PFSK-1 (cell line): ENCODE measurements at regions not wholly inside any gene's neighbourhood (a gene's known extent, or its start where the extent isn't known, plus 50 kb on each side); places are given as distances from the start of the nearest gene placed in this dataset.

Experiments
- POLR2AphosphoS5 ChIP-seq: IDR thresholded peaks from 2 replicates; pipeline ENCODE4 v1.6.1; 2012; ENCODE audit warnings: low read depth, mild to moderate bottlenecking, control low read depth, low read length, moderate library complexity
- TF ChIP-seq, protein P1 (sequence below), 2 experiments: IDR thresholded peaks; 2 replicates each; pipeline versions ENCODE4 v1.6.1 to v1.8.0; 2011 to 2012; ENCODE audit warnings: low read depth in 2 of 2, low read length in 2 of 2, control low read depth in 1 of 2, inconsistent platforms in 1 of 2, mild to moderate bottlenecking in 1 of 2, moderate library complexity in 1 of 2; ENCODE audit not compliant: insufficient read depth in 1 of 2

DNA sequence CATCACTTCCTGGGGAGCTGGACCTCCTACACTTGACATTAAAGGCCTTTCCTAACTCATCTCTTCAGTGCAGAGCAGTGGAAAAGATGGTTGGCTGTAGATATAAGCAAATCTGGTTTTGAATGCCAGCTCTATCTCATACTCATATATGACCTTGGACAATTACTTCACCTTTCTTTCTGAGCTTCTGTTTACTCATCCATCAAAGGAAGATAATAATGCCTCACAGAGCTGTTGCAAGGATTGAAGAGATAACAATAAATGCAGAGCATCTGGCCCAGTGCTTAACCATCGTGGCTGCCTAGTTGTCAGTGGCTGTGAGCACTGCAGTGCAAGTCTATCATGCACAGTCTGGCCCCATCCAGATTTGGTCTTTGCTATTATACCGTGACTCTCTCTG is 148.1 kb upstream of the EOLA2 start:
- TF ChIP-seq, protein P1, sequence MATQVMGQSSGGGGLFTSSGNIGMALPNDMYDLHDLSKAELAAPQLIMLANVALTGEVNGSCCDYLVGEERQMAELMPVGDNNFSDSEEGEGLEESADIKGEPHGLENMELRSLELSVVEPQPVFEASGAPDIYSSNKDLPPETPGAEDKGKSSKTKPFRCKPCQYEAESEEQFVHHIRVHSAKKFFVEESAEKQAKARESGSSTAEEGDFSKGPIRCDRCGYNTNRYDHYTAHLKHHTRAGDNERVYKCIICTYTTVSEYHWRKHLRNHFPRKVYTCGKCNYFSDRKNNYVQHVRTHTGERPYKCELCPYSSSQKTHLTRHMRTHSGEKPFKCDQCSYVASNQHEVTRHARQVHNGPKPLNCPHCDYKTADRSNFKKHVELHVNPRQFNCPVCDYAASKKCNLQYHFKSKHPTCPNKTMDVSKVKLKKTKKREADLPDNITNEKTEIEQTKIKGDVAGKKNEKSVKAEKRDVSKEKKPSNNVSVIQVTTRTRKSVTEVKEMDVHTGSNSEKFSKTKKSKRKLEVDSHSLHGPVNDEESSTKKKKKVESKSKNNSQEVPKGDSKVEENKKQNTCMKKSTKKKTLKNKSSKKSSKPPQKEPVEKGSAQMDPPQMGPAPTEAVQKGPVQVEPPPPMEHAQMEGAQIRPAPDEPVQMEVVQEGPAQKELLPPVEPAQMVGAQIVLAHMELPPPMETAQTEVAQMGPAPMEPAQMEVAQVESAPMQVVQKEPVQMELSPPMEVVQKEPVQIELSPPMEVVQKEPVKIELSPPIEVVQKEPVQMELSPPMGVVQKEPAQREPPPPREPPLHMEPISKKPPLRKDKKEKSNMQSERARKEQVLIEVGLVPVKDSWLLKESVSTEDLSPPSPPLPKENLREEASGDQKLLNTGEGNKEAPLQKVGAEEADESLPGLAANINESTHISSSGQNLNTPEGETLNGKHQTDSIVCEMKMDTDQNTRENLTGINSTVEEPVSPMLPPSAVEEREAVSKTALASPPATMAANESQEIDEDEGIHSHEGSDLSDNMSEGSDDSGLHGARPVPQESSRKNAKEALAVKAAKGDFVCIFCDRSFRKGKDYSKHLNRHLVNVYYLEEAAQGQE (IDR thresholded peaks at IDR 0.05; ENCODE audit: insufficient read depth in 1 of 2, low read depth in 2 of 2, low read length in 2 of 2): no peak
- no peak for TF ChIP-seq POLR2AphosphoS5
